Neural progenitor cell (in vitro differentiated cells): ENCODE measurements at regions not wholly inside any gene's neighbourhood (a gene's known extent, or its start where the extent isn't known, plus 50 kb on each side); places are given as distances from the start of the nearest gene placed in this dataset.
"Not testable (repeated sequence)": the region's sequence is repeated elsewhere in the genome, so short reads cannot be mapped to it uniquely, and the experiment has no call there.

ENCODE experiments used
- EZH2 ChIP-seq: fragments of 200-600 bp; sonication (generic); IDR thresholded peaks from 2 replicates; pipeline ENCODE4 v1.6.1; 2017; ENCODE audit warnings: antibody characterized with exemption, mild to moderate bottlenecking, moderate library complexity
- TF ChIP-seq, protein P1 (sequence below): fragments of 200-600 bp; sonication (generic); IDR thresholded peaks from 2 replicates; pipeline ENCODE4 v1.5.1; 2017; ENCODE audit warnings: antibody characterized with exemption, mild to moderate bottlenecking

DNA sequence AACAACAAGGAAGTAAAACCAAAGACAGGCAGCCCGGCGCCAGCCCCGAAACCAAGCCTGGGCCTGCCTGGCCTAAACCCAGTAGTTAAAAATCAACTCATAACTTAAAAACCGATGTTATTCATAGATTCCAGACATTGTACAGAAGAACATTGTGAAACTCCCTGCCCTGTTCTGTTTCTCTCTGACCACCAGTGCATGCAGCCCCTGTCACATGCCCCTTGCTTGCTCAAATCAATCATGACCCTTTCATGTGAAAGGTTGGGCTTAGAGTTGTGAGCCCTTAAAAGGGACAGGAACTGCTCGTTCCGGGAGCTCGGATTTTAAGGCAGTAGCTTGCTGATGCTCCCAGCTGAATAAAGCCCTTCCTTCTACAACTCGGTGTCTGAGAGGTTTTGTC lies 612.9 kb upstream of the SPANXN1 start:
- TF ChIP-seq, protein P1, sequence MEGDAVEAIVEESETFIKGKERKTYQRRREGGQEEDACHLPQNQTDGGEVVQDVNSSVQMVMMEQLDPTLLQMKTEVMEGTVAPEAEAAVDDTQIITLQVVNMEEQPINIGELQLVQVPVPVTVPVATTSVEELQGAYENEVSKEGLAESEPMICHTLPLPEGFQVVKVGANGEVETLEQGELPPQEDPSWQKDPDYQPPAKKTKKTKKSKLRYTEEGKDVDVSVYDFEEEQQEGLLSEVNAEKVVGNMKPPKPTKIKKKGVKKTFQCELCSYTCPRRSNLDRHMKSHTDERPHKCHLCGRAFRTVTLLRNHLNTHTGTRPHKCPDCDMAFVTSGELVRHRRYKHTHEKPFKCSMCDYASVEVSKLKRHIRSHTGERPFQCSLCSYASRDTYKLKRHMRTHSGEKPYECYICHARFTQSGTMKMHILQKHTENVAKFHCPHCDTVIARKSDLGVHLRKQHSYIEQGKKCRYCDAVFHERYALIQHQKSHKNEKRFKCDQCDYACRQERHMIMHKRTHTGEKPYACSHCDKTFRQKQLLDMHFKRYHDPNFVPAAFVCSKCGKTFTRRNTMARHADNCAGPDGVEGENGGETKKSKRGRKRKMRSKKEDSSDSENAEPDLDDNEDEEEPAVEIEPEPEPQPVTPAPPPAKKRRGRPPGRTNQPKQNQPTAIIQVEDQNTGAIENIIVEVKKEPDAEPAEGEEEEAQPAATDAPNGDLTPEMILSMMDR = not testable (repeated sequence)
- not testable (repeated sequence) for TF ChIP-seq EZH2
